ENCODE measurements at regions not wholly inside any gene's neighbourhood (a gene's known extent, or its start where the extent isn't known, plus 50 kb on each side); places are given as distances from the start of the nearest gene placed in this dataset.

DNA sequence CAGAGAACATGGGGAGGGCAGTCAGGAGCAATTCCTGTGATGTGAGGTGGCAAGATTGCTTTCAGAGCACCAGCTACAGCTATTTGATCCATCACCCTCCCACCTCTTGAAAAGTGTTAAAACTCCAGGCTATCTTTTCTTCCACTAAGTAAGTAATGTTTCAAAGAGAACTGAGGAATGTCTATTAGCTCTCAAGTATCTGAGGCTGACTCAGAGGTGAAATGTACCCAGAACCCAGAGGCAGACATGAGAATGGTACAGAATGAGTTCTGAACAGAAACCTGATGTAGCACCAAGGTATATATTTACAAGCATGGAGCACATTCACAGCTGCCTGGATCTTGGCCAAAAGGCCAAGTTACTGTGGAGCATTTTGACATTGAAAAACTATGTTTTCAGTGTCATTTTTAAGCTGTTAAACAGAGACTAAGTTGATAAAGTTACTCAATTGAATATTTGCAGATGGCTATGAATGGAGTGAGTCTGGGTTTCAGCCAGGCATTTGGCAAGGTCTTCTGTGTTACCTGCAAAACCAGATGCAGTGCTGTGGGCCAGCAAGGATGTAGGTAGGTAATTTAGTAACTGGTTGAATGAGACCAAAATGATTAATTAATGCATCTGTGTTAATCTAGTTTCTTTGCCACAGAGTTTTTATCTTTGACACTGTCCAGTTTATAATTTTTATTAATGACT, 227.7 kb upstream of the CD96 start:
- ATAC-seq: no peak

- ATAC-seq: no peak
Measured at GRCh38 chr3:111314898-111315297, 227.1 kb upstream of the CD96 start.

DNA sequence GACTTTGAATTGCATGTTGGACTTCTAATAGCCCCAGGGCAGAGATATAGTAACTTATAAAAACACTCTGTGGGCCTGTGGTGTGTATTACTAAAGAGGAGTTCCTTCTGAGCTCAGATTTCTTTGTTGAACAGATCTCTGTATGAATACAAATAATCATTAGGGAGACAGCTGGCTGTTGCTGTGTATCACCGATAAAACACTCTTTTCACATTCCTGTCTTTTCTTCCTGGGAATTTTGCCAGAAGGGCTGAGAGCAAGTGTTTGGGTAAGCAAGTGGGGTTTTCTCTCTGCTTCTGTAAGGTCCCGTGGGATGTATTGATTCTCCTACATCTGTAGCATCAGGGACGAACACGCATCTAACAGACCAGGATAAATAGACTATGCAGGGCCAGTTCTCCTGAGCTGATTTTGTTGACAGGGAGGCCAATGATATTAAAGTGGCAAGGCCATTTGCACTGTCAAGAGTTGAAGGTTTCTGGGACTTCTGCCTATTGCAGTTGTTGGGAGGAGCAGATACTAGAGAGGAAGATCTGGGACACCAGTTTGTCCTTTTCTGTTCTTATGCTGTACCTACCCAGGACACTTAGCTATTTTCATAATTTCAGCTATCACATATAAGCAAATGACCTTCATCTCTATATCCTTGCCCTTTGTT, 225.9 kb upstream of the CD96 start:
- ATAC-seq: no peak

- ATAC-seq: no peak
Measured at GRCh38 chr3:111318289-111318688, 223.7 kb upstream of the CD96 start.

DNA sequence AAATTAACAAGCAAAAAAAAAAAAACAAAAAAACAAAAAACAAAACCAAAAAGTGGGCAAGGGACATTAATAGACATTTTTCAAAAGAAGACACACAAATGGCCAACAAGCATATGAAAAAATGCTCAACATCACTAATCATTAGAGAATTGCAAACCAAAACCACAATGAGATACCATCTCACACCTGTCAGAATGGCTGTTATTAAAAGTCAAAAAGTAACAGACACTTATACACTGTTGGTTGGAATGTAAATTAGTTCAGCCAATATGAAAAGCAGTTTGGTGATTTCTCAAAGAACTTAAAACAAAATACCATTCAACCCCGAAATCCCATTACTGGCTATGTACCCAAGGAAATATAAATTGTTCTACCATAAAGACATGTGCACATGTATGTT, 222.4 kb upstream of the CD96 start:
- no peak for ATAC-seq

DNA sequence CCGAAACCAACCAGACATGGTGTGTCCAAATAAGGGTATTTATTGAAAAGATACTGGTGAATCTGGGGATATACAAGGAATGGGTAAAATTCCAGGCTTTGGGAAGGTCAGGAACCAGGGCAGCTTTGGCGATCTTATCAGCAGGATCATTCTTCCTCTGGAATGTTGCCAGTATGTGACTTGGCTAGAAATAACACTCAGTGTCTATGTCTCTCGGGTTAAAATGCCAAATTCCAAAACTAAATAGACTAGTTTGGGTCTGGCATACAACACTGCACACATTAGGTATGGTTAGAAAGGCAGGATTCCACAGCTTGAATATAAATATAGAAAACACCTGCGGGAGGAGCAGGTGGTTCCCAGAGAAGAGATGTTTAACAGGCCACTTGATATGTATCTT, 220.2 kb upstream of the CD96 start:
- ATAC-seq: no peak

DNA sequence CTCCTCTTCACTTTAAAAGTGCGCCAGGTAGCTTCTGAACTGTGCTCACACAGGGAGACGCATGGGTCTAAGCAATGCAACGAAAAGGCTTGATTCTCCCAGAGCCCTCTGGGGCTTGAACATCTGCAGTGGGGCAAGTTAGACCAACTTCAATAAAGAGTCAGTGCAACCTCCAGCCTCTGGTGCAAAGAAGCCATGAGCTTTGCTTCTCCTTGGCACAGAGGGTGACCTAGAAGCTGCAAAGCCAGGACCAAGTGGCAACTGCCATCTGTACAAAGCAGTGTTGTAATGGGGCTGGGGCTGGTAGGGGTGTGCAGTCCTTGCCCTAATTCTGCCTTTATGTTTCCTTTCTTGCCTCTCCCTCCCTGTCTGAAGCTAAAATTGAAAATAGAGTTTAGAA, 219.0 kb upstream of the CD96 start:
- no peak for ATAC-seq

DNA sequence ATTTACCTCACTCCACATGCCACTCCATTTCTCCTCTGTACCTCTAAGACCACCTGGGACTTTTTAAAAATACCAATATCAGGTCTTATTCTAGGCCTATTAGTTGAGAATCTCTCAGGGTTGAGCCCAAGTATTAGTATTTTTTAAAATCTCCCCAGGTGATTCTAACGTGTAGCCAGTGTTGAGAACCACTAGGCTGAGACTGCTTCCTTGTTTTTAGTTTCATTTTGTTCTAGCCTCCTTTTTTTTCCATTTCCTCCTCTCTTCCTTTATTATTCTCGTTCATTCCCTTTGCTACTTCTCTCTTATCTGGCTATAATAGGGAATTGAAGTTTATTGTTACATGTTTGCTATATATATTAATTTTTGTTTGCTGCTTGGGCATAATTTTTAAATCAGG, 217.8 kb upstream of the CD96 start:
- ATAC-seq: no peak

GRCh38 chr3:111324645-111325044, 217.4 kb upstream of the CD96 start:
- ATAC-seq: no peak

DNA sequence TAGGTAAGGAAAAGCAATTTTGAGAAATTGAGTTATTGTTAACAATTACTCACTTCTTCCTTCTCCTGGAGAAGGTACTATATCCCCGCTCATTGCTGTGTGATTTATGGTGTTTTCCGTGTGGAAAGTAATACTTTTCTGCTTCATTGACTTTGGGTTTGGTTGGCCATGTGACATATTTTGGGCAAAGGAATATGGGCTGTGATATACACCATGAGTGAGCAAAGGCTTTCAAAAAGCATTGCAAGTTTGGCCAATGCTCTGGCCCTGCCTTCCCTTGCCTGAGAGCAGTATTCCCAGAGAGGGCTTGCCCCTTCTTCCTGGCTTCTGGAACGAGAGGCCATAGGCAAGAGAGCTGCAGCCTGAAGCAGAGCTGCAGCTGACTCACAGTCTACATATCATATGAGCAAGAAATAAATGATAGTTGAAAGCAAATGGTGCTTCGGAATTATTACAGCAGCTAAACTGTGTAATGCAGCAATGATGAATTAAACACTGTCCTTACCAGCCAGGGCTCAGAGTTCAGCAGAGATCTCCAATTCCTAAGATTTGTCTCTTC, 216.8 kb upstream of the CD96 start:
- ATAC-seq: no peak

DNA sequence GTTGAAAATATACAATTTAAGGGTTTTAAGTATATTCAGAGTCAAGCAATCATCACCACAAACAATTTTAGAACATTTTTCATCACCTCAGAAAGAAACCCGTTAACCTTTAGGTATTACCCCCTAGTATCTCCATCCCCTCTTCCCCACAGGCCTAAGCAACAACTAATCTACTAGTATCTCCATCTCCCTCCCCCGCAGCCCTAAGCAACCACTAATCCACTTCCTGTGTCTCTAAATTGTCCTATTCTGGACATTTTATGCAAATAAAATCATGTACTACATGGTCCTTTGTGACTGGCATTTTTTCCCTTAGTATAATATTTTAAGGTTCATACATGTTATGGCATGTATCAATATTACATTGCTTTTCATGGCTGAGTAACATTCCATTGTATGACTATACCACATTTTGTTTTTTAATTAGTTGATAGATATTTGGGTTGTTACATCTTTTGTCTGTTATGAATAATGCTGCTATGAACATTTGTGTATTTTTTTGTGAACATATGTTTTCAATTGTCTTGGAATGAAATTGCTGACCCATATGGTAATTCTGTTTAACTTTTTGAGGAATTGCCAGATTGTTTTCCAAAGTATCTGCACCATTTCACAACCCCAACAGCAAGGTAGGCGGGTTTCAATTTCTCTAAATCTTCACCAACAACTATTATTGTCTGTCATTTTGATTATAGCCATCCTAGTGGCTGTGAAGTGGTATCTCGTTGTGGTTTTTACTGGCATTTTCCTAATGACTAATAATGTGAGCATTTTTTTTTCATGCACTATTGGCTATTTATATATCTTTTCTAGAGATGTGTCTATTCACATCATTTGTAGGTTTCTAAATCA, 215.6 kb upstream of the CD96 start:
- ATAC-seq: no peak

DNA sequence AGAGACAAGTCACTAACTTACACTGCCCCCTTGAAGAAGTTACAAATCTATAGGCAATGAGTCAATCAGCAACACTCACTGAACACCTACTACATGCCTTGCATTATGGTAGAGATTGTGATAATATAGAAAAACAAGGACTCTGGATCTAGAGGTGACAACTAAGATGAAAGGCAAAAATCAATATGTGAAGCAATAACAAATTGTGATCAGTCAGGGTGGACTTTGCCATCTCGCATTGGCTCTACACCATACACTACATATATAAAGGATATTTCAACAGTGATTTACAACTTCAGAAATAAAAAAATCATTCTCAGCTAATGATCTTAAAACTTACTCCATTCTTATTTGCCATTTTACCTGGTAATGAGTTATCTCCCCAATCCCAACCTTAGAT, 210.7 kb upstream of the CD96 start:
- no peak for ATAC-seq

GRCh38 chr3:111331912-111332311, 210.1 kb upstream of the CD96 start:
- ATAC-seq: no peak

DNA sequence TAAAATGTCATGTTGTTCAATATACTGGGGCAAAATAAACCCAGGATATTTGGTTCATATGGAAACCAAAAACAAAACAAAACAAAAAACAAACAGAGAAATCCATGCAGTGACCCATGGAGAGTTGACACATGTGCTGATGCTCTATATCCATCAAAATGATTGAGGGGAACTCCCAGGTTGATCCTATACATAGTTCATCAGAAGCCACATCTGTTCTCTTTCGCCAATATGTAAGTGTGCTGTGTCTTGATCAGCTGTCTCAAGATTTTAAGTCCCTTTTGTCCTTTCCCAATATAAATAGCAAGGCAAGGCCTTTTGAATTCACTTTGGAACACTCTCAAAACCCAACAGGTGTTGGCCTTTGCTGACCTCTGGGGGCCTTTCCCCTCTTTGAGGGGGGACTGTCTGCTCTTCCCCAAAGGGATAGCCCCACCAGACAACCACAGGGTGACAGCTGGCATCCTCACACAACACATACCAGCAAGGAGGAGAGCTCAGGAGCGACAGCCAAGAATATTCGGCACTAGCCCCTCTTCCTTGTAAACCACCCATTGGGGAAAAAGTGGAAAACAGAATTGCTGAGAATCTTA, 209.4 kb upstream of the CD96 start:
- ATAC-seq: no peak

- no peak for ATAC-seq
Measured at GRCh38 chr3:111333642-111334041, 208.4 kb upstream of the CD96 start.

DNA sequence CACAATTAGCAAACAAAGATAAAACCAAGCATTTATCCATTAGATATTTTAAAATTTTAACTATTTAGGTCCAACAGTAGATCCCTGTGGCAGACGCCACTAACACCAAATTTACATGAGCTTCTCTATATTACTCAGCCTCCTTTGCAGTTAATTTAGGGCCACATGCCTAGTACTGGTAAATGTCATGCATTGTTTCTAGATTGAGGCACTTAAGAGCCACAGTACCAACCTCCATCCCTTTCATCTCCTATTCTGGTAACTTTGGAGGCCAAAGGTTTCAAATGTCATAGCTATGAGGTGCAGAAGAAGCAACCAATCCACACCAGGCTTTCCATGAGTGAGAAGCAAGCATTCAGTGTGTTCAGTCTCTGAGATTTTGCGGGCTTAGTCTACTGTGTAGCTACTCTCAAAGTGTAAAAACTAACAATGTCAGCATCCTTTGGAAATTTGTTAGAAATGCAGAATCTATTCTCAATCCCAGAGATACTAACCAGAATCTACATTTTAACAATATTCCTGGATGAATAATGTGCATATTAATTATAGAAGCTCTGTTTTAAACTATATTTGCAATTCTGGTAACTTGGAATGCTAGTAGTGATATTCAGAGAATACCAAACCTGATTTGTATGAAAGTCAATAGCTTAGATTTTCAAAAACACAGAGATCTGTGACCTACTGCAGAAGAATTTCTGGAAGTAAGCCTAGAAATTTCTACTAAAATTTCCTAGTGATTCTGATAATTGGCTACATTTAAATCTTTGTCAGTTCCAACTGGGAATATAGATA, 206.3 kb upstream of the CD96 start:
- no peak for ATAC-seq

GRCh38 chr3:111336511-111336910, 205.5 kb upstream of the CD96 start:
- ATAC-seq: no peak

DNA sequence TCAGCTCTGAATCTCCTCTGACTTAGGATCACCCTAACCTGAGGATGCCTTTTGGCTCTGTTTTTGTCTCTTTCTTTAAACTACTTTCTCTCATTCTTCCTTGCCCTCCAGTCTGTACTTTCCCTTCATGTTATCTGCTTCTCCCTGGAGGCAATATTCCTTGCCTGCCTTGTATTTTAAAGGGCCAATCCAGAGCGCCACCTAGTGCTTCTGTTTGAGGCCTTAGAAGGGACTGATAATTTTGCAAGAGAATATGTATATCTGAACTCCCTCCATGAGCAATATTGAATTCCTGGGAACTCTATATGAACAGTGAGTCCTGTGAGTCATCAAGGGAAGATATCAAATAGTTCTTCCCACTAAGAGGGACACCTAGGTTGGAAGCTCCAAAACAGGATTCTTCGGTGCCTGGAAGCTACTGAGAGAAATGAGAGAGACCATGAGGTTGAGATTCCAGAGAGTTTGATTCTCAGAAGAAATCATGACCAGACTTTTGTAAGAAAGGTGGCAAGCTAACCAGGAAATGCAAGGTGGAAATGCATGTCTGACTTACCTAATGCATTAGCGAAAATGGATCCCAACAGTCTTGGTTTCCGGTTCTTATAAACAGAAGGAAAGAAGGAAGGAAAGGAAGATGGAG, 203.8 kb upstream of the CD96 start:
- peak; percentile 26 for ATAC-seq

DNA sequence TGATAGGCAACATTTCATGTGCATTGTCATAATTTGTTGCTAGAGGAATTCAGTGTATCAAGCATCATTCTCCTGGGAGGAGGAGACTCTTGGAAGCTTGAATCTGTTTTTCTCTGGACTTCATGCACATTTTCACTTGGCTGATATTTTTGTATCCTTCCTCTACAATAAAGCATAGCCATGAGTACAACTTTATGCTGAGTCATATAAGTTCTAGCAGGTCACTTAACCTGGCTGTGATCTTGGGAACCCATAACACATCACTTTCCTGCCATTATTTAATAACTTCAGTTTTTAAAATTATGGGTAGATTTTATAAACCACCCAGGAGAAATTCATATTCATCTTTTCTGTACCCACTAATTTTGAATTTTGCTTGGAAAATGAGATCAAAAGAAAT, 203.0 kb upstream of the CD96 start:
- ATAC-seq: no peak

DNA sequence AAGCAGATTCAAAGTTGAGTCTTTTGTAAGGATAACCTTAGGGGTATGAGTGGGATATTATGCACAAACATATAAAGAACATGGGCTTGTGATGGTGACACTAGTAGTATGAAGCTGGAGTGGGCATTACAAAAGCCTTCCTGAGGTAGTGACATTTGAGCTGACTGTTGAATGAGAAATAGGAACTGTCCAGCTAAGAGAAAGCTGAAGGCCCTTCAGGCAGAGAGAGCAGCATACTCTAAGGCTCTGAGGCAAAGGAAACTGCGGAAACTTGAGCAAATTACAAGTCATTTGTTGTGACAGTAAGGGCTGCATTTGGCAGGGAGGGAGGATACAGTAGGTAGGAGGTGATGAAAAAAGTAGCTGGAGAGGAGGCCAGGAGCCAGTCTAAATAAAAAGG, 190.7 kb upstream of the CD96 start:
- no peak for ATAC-seq

GRCh38 chr3:111352585-111352984, 189.4 kb upstream of the CD96 start:
- ATAC-seq: no peak
